Esophagus squamous epithelium (tissue), 4 donors: ENCODE measurements at regions not wholly inside any gene's neighbourhood (a gene's known extent, or its start where the extent isn't known, plus 50 kb on each side); places are given as distances from the start of the nearest gene placed in this dataset.

Source experiments
- POLR2A ChIP-seq, 4 donors: fragments of 450-650 bp; IDR thresholded peaks; one replicate each; pipeline ENCODE4 v1.6.1; 2017; ENCODE audit warnings: antibody characterized with exemption in 4 of 4, mild to moderate bottlenecking in 4 of 4, moderate library complexity in 3 of 4
- TF ChIP-seq, protein P1 (sequence below), 6 experiments: fragments of 450-650 bp in 4 of 6; fragments of 200-600 bp in 2 of 6; sonication (generic) in 2 of 6; IDR thresholded peaks; one replicate each; pipeline ENCODE4 v1.5.1; 2016 to 2019; ENCODE audit warnings: antibody characterized with exemption in 6 of 6, mild to moderate bottlenecking in 4 of 6, moderate library complexity in 4 of 6

DNA sequence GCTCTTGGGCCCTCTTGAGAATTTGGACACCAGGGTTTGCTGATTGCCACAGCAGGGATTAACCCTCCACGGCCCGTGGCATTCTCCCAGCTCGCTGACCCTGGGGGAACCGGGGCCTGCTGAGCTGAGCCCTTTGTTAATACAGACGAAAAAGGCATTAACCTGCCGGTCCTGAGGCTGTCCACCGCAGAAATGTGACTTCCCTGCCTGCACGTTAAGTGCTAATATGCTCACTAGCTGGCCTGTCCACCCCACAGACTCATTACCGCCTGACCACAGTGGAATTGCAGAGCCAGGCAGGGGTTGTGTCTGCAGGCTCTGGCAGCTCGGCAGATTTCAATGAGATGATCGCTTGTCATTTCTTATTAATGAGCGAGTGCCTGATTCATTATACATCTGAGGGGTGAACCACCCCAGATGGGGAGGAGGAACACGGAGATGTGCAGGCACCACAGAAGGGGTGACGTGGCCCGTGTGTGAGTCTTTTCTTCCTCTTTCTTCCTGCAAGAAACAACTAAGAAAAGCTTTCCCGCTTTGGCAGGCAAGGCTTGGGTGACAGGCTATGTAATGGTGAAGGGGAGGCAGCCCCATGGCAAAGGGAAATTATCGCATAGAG is 126.0 kb downstream of the GLI2 start:
- TF ChIP-seq, protein P1, sequence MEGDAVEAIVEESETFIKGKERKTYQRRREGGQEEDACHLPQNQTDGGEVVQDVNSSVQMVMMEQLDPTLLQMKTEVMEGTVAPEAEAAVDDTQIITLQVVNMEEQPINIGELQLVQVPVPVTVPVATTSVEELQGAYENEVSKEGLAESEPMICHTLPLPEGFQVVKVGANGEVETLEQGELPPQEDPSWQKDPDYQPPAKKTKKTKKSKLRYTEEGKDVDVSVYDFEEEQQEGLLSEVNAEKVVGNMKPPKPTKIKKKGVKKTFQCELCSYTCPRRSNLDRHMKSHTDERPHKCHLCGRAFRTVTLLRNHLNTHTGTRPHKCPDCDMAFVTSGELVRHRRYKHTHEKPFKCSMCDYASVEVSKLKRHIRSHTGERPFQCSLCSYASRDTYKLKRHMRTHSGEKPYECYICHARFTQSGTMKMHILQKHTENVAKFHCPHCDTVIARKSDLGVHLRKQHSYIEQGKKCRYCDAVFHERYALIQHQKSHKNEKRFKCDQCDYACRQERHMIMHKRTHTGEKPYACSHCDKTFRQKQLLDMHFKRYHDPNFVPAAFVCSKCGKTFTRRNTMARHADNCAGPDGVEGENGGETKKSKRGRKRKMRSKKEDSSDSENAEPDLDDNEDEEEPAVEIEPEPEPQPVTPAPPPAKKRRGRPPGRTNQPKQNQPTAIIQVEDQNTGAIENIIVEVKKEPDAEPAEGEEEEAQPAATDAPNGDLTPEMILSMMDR (IDR thresholded peaks at IDR 0.05), result no peak
- TF ChIP-seq POLR2A (IDR thresholded peaks at IDR 0.05), result no peak
